H9 (cell line): ENCODE measurements at regions not wholly inside any gene's neighbourhood (a gene's known extent, or its start where the extent isn't known, plus 50 kb on each side); places are given as distances from the start of the nearest gene placed in this dataset.

Experiments
- DNase-seq: peaks from one replicate; pipeline ENCODE4 v3.0.0-alpha.2; 2017
- H2AFZ ChIP-seq: one replicate; pipeline ENCODE4 v1.6.1; 2013; ENCODE audit warnings: mild to moderate bottlenecking, low read length, control low read depth, moderate library complexity
- H2AK5ac ChIP-seq: 2 replicates; pipeline ENCODE4 v1.6.1; 2013; ENCODE audit warnings: low read length, control low read depth, mixed read lengths; ENCODE audit not compliant: insufficient read length
- H2BK120ac ChIP-seq: one replicate; pipeline ENCODE4 v1.6.1; 2013; ENCODE audit warnings: low read depth, mild to moderate bottlenecking, low read length, control low read depth, inconsistent platforms; ENCODE audit not compliant: poor library complexity, severe bottlenecking
- H2BK12ac ChIP-seq: 2 replicates; pipeline ENCODE4 v1.6.1; 2013; ENCODE audit warnings: low read length, control low read depth, mixed read lengths, low read depth; ENCODE audit not compliant: insufficient read length
- H2BK15ac ChIP-seq: 2 replicates; pipeline ENCODE4 v1.6.1; 2013; ENCODE audit warnings: low read depth, low read length, control low read depth
- H2BK20ac ChIP-seq: one replicate; pipeline ENCODE4 v1.6.1; 2013; ENCODE audit warnings: low read depth, mild to moderate bottlenecking, low read length, control low read depth, inconsistent platforms; ENCODE audit not compliant: poor library complexity, severe bottlenecking
- H2BK5ac ChIP-seq: 2 replicates; pipeline ENCODE4 v1.6.1; 2013; ENCODE audit warnings: low read length, control low read depth, mixed read lengths; ENCODE audit not compliant: insufficient read length
- H3K14ac ChIP-seq: 2 replicates; pipeline ENCODE4 v1.6.1; 2013; ENCODE audit warnings: low read length, control low read depth; ENCODE audit not compliant: insufficient read depth
- H3K18ac ChIP-seq: 2 replicates; pipeline ENCODE4 v1.6.1; 2013; ENCODE audit warnings: low read depth, mild to moderate bottlenecking, mixed read lengths, low read length, control low read depth; ENCODE audit not compliant: insufficient read length
- H3K23ac ChIP-seq: 2 replicates; pipeline ENCODE4 v1.6.1; 2013; ENCODE audit warnings: low read length, control low read depth, mixed read lengths, low read depth; ENCODE audit not compliant: insufficient read length
- H3K23me2 ChIP-seq: 2 replicates; pipeline ENCODE4 v1.6.1; 2013; ENCODE audit warnings: low read depth, mild to moderate bottlenecking, mixed read lengths, low read length, control low read depth; ENCODE audit not compliant: insufficient read length, poor library complexity, severe bottlenecking
- H3K27ac ChIP-seq: 2 replicates; pipeline ENCODE4 v1.5.1; 2013; ENCODE audit warnings: low read length, control low read depth, mixed read lengths, low read depth; ENCODE audit not compliant: insufficient read length
- H3K27me3 ChIP-seq: 2 replicates; pipeline ENCODE4 v1.6.1; 2013; ENCODE audit warnings: low read length, control low read depth, inconsistent platforms; ENCODE audit not compliant: insufficient read depth
- H3K4ac ChIP-seq: 2 replicates; pipeline ENCODE4 v1.6.1; 2013; ENCODE audit warnings: low read depth, mild to moderate bottlenecking, control low read depth, inconsistent platforms, low read length, moderate library complexity
- H3K4me1 ChIP-seq: 2 replicates; pipeline ENCODE4 v1.6.1; 2013; ENCODE audit warnings: low read length, control low read depth, inconsistent platforms; ENCODE audit not compliant: insufficient read depth
- H3K4me2 ChIP-seq: 2 replicates; pipeline ENCODE4 v1.6.1; 2013; ENCODE audit warnings: low read length, control low read depth, mixed read lengths; ENCODE audit not compliant: insufficient read length, insufficient read depth
- H3K56ac ChIP-seq: 2 replicates; pipeline ENCODE4 v1.6.1; 2013; ENCODE audit warnings: low read depth, mild to moderate bottlenecking, mixed read lengths, low read length, control low read depth; ENCODE audit not compliant: insufficient read length
- H3K79me1 ChIP-seq: 2 replicates; pipeline ENCODE4 v1.6.1; 2013; ENCODE audit warnings: low read depth, mild to moderate bottlenecking, moderate library complexity, low read length, control low read depth, inconsistent platforms; ENCODE audit not compliant: insufficient read depth, poor library complexity, severe bottlenecking
- H3K79me2 ChIP-seq: 2 replicates; pipeline ENCODE4 v1.6.1; 2013; ENCODE audit warnings: low read length, control low read depth, inconsistent platforms; ENCODE audit not compliant: insufficient read depth
- H3K9ac ChIP-seq: 2 replicates; pipeline ENCODE4 v1.6.1; 2013; ENCODE audit warnings: low read length, control low read depth, mixed read lengths; ENCODE audit not compliant: insufficient read length; ENCODE audit errors: extremely low read depth
- H3K9me3 ChIP-seq: one replicate; pipeline ENCODE4 v1.6.1; 2013; ENCODE audit warnings: low read depth, low read length, inconsistent platforms; ENCODE audit not compliant: control insufficient read depth
- H3T11ph ChIP-seq: one replicate; pipeline ENCODE4 v1.6.1; 2013; ENCODE audit warnings: mild to moderate bottlenecking, low read length, control low read depth, inconsistent platforms
- H4K20me1 ChIP-seq: one replicate; pipeline ENCODE4 v1.6.1; 2013; ENCODE audit not compliant: control insufficient read depth, insufficient read length, insufficient read depth
- H4K5ac ChIP-seq: 2 replicates; pipeline ENCODE4 v1.6.1; 2013; ENCODE audit warnings: low read depth, mild to moderate bottlenecking, mixed read lengths, low read length, control low read depth; ENCODE audit not compliant: insufficient read length
- H4K8ac ChIP-seq: replicated peaks from 2 replicates; pipeline ENCODE4 v1.6.1; 2013; ENCODE audit warnings: low read length, control low read depth, mixed read lengths, low read depth; ENCODE audit not compliant: insufficient read length
- H4K91ac ChIP-seq: 2 replicates; pipeline ENCODE4 v1.6.1; 2013; ENCODE audit warnings: low read depth, mild to moderate bottlenecking, moderate library complexity, mixed read lengths, low read length, control low read depth; ENCODE audit not compliant: insufficient read length
- H3K27ac Mint-ChIP-seq, 3 experiments: 2 replicates in 2 of 3; 3 replicates in 1 of 3; pipeline ENCODE4 v1.8.0; 2020 to 2021; ENCODE audit warnings: mixed read lengths in 3 of 3, mild to moderate bottlenecking in 1 of 3, moderate library complexity in 1 of 3
- H3K27me3 Mint-ChIP-seq: 2 replicates; pipeline ENCODE4 v1.8.0; 2021; ENCODE audit warnings: low read depth, mild to moderate bottlenecking, moderate library complexity, mixed read lengths
- H3K36me3 Mint-ChIP-seq, 3 experiments: 2 replicates in 2 of 3; 3 replicates in 1 of 3; pipeline ENCODE4 v1.8.0; 2020 to 2021; ENCODE audit warnings: low read depth in 3 of 3, mixed read lengths in 3 of 3; ENCODE audit not compliant: insufficient read depth in 1 of 3
- H3K4me1 Mint-ChIP-seq, 2 experiments: 2 replicates each; pipeline ENCODE4 v1.8.0; 2020; ENCODE audit warnings: mixed read lengths in 2 of 2
- H3K4me3 Mint-ChIP-seq, 2 experiments: 2 replicates in 1 of 2; 3 replicates in 1 of 2; pipeline ENCODE4 v1.8.0; 2020 to 2021; ENCODE audit warnings: mild to moderate bottlenecking in 2 of 2, mixed read lengths in 2 of 2, moderate library complexity in 1 of 2
- H3K9me3 Mint-ChIP-seq, 2 experiments: 2 replicates in 1 of 2; 3 replicates in 1 of 2; pipeline ENCODE4 v1.8.0; 2020; ENCODE audit warnings: mild to moderate bottlenecking in 2 of 2, mixed read lengths in 2 of 2, moderate library complexity in 1 of 2
- WGBS: extraction: QIAGEN DNeasy Blood & Tissue Kit; methylation state at CpG from one replicate; pipeline ENCODE4 v1.1.7; 2013; ENCODE audit warnings: missing lambda C conversion rate, low lambda C conversion rate, mixed read lengths; ENCODE audit not compliant: insufficient read length; ENCODE audit errors: extremely low coverage; 5-methylcytosine and 5-hydroxymethylcytosine counted together
- TF ChIP-seq, protein P1 (sequence below): fragments of 200-600 bp; sonication (generic); conservative IDR thresholded peaks from 3 replicates; pipeline ENCODE4 v1.8.0; 2021; ENCODE audit warnings: antibody characterized with exemption, mild to moderate bottlenecking

DNA sequence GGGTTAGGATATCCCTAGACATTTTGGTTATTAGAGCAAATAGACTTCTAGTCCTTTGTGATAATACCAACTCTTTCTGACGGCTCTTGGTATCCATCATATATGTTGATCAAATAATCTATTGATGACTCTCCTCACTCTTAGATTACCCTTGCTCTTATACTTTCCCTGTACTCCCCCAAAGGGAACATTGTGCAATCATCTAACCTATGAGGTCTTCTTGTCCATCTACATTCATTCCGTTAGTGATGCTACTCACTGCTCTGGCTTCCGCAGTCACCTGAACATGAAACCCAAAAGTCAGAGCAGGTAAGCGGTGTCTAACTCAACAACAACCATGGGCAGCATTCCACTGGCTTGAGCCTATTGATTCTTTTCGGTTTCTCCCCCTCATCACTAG is 223.7 kb upstream of the SALL1 start:
- H3K56ac ChIP-seq: no peak overlapping the region
- H3K23me2 ChIP-seq: no peaks in the 10 kb centered on the region
- H2AK5ac ChIP-seq: no peak overlapping the region
- H3K79me2 ChIP-seq: no peaks in the 10 kb centered on the region
- H3K27ac Mint-ChIP-seq: no peak overlapping the region
- H3K14ac ChIP-seq: no peak overlapping the region
- TF ChIP-seq, protein P1, sequence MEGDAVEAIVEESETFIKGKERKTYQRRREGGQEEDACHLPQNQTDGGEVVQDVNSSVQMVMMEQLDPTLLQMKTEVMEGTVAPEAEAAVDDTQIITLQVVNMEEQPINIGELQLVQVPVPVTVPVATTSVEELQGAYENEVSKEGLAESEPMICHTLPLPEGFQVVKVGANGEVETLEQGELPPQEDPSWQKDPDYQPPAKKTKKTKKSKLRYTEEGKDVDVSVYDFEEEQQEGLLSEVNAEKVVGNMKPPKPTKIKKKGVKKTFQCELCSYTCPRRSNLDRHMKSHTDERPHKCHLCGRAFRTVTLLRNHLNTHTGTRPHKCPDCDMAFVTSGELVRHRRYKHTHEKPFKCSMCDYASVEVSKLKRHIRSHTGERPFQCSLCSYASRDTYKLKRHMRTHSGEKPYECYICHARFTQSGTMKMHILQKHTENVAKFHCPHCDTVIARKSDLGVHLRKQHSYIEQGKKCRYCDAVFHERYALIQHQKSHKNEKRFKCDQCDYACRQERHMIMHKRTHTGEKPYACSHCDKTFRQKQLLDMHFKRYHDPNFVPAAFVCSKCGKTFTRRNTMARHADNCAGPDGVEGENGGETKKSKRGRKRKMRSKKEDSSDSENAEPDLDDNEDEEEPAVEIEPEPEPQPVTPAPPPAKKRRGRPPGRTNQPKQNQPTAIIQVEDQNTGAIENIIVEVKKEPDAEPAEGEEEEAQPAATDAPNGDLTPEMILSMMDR: no peak
- no peak overlapping the region for H3K9ac ChIP-seq
- H3K27ac ChIP-seq: no peak overlapping the region
- H3K4ac ChIP-seq: no peak overlapping the region
- H2AFZ ChIP-seq: no peak overlapping the region
- H3K9me3 Mint-ChIP-seq: no peaks in the 10 kb centered on the region
- no peaks in the 10 kb centered on the region for H3K4me1 ChIP-seq
- no peak overlapping the region for H2BK12ac ChIP-seq
- WGBS: no CpG with 5 or more reads among the region's 5 CpGs
- DNase-seq: no peak
- H3K4me1 Mint-ChIP-seq: peaks cover 4 to 9% of the 10 kb centered on the region in 2 experiments; a peak in 1 of 4 replicates
- no peaks in the 10 kb centered on the region for H3K27me3 ChIP-seq
- H3K23ac ChIP-seq: no peak overlapping the region
- no peak overlapping the region for H3K18ac ChIP-seq
- H3K27me3 Mint-ChIP-seq: no peaks in the 10 kb centered on the region
- H4K20me1 ChIP-seq: no peaks in the 10 kb centered on the region
- peaks cover 0 to 10% (median 0%) of the 10 kb centered on the region in 3 experiments; a peak in 2 of 7 replicates for H3K36me3 Mint-ChIP-seq
- no peak overlapping the region for H4K8ac ChIP-seq
- H4K91ac ChIP-seq: no peak overlapping the region
- no peak overlapping the region for H2BK15ac ChIP-seq
- no peak overlapping the region for H2BK20ac ChIP-seq
- H2BK120ac ChIP-seq: no peak overlapping the region
- H3T11ph ChIP-seq: no peak overlapping the region
- H2BK5ac ChIP-seq: no peak overlapping the region
- H3K79me1 ChIP-seq: no peaks in the 10 kb centered on the region
- H3K9me3 ChIP-seq: no peaks in the 10 kb centered on the region
- H4K5ac ChIP-seq: no peak overlapping the region
- no peak overlapping the region for H3K4me2 ChIP-seq
- no peak overlapping the region for H3K4me3 Mint-ChIP-seq
